GM12872 (cell line): ENCODE measurements at regions not wholly inside any gene's neighbourhood (a gene's known extent, or its start where the extent isn't known, plus 50 kb on each side); places are given as distances from the start of the nearest gene placed in this dataset.

Source experiments
- TF ChIP-seq, protein P1 (sequence below): IDR thresholded peaks from 3 replicates; pipeline ENCODE4 v1.5.1; 2011; ENCODE audit warnings: low read depth, mild to moderate bottlenecking, low read length, moderate library complexity; ENCODE audit not compliant: insufficient read depth

DNA sequence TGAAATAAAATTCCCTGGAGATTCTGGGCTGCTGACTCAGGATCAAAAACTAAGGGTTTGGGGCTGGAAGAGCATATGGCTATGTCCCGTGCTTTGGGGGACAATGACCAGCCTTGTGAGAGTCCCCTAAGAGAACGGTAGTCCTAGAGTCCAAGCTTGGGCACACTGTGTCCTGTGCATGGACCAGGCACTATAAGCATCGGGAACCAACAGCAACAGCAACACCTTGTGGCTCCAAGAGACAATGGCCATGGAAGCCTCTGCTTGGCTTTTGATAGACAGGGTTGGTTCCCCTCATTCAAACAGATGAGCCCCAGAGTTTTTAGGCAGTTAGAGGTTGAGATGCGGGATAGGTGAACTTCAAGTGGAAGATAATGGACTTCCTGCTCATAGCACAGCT, 294.4 kb upstream of the CHAC2 start:
- TF ChIP-seq, protein P1, sequence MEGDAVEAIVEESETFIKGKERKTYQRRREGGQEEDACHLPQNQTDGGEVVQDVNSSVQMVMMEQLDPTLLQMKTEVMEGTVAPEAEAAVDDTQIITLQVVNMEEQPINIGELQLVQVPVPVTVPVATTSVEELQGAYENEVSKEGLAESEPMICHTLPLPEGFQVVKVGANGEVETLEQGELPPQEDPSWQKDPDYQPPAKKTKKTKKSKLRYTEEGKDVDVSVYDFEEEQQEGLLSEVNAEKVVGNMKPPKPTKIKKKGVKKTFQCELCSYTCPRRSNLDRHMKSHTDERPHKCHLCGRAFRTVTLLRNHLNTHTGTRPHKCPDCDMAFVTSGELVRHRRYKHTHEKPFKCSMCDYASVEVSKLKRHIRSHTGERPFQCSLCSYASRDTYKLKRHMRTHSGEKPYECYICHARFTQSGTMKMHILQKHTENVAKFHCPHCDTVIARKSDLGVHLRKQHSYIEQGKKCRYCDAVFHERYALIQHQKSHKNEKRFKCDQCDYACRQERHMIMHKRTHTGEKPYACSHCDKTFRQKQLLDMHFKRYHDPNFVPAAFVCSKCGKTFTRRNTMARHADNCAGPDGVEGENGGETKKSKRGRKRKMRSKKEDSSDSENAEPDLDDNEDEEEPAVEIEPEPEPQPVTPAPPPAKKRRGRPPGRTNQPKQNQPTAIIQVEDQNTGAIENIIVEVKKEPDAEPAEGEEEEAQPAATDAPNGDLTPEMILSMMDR, result peak; percentile 37; the same call in 2 of the 3 replicates

- TF ChIP-seq, protein P1, result no peak
Observed at GRCh38 chr2:53467467-53468180, 300.0 kb upstream of the CHAC2 start.

DNA sequence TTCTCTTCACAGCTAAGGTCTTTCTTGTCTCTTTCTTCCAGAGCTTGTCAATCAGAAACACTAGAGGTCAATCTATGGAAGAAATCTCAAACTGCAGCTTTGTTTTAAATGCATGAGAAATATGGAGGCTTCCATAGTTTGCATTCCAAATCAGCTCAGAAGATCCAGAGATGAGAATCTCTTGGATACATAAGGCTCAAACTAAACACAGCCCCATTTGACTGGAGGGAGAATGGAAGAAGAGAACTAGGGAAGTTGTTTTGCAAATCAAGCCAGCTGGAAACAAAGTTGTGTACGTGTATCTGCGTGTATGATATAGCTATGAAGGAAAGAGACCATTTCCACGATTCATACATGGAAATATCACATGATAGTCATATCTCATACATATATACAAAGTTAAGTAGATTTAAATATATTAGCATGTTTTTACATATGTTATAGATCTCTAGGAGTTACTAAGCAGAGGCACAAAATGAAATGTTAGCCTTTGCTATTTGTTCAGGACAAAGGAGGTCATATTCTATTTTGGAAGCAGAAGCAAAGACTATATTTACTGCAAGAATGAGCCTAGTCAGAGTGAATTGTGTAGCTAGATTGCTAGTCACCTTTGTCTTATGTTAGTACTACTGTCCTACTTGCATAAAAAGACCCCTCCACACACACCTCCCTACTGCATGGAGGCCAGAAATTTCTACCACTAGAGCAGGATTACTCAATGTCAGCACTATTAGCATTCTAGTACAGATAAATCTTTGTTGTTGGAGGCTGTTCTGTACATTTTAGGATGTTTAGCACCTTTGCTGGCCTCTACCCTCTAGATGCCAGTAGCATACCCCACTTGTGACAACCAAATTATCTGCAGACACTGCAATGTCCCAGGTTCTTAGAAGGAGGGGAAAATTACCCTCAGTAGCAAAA, 303.5 kb upstream of the CHAC2 start:
- TF ChIP-seq, protein P1, result no peak

DNA sequence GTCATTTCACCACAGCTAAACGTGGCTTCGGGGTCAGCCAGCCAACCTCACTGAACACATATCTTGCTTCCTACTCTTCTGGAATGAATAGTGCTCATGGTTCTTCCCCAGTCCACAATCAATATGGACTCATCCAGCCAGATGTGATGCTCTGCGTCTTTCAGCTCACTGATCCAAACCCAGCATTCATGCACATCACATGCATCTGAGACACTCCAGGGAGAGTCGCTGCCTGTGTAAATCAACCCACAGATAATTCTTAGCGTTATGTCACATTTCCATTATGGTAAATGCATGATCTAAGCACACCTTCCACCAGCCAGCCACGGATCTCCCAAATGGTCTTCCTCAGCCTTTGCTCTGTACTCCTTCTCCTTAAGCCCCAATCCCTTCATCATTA, 306.7 kb upstream of the CHAC2 start:
- TF ChIP-seq, protein P1, result no peak

GRCh38 chr2:53460347-53460746, 307.3 kb upstream of the CHAC2 start:
- TF ChIP-seq, protein P1, result no peak

DNA sequence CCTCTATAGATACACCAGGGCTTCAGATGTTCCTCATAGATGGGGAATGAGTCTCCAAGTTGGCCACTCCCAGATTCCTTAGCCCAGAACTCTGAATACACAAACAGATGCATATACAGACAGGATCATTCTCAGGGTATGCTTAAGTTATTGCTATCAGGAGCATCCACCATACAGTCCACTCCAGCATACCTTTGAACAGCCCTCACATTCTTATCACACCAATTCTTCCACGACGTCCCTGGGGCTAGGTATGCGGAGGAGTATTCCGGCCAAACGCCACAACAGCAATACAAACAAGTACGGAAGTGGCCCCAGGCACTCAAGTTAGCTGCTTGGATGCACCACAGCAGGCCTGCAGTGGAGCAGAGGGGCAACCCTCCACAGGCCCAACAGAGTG, 312.5 kb upstream of the CHAC2 start:
- TF ChIP-seq, protein P1, result no peak

- TF ChIP-seq, protein P1, result no peak
Observed at GRCh38 chr2:53452957-53453748, 314.5 kb upstream of the CHAC2 start.
